HG02610 (cell line): ENCODE measurements at regions not wholly inside any gene's neighbourhood (a gene's known extent, or its start where the extent isn't known, plus 50 kb on each side); places are given as distances from the start of the nearest gene placed in this dataset.

ENCODE experiments used
- ATAC-seq: cut with Tn5 transposase; IDR thresholded peaks from one replicate; pipeline ENCODE4 v1.9.1; 2021; ENCODE audit warnings: mild to moderate bottlenecking, moderate library complexity; ENCODE audit not compliant: unreplicated experiment

DNA sequence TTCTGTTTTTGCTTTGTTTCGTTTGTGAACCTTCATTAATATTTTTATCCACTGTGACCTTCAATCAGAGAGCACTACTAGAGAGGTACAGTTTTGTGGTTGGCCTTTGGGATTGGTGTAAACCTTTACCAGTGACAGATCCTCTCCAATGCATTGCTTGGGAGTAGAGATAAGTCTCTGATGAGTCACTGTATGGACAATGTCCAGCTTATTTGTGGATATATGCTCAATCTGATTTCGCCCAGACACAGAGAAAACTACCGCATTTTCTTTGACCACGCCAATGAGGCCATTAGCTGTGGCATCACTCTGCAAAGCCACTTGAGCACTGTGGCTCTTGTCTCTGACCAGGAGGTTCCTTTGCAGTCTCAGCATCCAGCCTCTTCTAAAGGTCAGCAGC, 964.7 kb downstream of the TUSC7 start:
- no peak for ATAC-seq

GRCh38 chr3:117681619-117682018, 972.0 kb downstream of the TUSC7 start:
- no peak for ATAC-seq

DNA sequence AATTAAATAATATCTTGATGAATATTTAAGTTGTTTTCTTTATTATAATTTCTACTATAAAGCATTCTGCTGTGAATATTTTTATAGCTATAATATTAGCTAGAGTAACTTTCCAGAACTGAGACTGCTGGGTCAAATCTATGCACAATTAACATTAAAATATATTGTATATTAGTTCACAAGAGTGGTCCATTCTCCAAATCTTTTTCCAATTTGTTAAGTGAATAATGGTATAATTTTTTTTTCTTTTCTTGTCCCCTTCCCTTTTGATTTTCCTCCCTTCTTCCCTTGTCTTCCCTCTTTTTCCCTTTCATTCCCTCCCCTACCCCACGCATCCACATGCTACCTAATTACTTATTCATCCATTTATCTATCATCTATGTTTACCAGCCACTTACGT, 977.5 kb downstream of the TUSC7 start:
- ATAC-seq = no peak

- no peak for ATAC-seq
Observed at GRCh38 chr3:117688583-117688982, 979.0 kb downstream of the TUSC7 start.

- no peak for ATAC-seq
Observed at GRCh38 chr3:117691526-117691925, 981.9 kb downstream of the TUSC7 start.

GRCh38 chr3:117692416-117692995, 982.9 kb downstream of the TUSC7 start:
- ATAC-seq = no peak

DNA sequence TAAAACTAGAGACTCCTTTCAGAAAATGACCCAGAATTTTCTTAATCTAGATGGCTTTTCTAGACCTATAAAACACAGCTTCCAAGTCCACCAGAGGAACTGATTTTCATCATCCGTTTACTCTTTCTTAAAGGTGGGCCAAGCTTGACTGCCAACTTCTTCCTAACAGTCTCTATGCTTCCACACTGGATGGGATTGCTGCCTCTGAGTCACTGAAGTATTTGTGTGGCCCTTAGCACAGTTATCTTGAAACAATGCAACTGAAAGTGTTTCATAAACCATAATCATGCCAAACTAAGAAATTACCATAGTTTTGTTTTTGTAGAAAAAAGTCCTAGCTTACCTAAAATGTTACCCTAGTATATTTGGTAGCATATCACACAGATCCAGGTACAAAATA, 985.7 kb downstream of the TUSC7 start:
- no peak for ATAC-seq

DNA sequence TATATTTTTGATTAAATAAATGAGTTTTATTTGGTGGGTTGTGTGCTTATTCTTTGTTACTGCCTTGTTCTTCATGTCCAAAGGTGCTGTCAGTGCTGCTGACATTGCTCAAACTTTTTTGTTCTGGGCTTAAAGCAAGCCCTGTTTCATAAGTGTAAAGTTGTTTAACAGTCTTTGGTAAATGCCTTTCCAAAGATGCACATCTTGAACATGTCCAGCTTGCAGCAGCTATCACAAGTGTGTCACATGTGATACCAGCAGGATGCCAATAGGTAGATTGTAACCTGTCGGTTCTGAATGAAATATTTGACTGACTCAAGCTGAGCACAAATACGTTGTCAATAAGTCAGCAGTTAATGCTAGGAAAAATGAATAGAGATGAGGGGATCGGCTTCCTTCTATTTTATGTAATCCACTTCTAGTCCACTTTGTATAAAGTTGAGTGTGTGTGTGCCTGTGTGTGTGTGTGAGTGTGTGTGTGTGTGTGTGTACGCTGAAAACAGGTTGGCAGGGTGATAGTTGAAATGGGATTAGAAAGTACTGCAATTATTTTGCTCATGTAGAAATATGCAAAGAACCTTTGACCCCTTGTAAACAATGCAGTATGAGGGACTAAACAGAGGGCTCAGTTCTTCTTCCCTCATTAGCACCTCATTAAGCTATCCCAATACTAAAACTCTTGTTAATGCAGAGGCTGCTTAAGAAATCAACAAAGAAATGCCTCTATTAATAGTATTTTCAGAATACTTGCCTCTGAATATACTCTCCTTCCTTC, 986.5 kb downstream of the TUSC7 start:
- no peak for ATAC-seq

DNA sequence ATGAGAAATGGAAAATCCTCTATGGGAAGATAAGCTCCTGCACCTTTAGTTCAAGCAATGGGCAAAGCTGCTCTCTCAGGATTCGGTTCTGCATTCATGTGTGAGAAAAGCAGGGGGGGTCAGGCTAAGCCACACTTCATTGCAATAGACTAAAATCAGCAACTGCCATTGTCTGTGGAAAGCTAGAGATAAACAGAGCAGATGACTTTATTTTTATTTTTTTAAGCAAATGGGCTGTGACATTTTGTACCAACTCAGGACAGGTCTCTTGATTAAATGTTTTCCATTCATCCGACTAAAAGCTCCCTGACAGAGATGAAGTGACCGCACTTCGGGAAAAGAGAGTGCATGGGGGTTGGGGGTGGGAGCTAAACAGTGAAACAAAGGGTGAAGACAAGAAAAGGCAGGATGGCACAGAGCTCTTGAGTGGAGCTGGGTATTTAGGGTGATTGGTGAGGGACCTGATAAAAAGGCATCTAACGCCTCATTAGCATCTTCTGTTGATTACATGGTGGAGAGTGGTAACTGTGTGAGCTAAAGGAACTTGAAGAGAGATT, 987.4 kb downstream of the TUSC7 start:
- ATAC-seq = no peak

DNA sequence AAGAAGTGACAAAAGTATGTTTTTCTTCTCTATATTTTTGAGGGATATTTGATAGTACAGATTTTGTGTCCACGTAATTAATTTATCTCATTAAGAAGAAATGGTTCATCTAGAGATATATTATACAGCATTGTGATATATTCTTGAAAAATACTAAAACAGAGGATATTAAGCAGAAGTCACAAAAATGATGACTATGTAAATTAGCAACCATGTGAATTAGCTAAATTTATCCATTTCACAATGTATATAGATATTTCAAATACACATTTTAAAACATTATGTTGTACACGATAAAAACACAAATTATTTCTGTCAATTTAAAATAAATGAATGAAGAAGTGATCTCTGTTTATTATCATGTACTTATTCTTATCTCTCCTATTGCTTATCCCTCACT, 989.5 kb downstream of the TUSC7 start:
- ATAC-seq = no peak

DNA sequence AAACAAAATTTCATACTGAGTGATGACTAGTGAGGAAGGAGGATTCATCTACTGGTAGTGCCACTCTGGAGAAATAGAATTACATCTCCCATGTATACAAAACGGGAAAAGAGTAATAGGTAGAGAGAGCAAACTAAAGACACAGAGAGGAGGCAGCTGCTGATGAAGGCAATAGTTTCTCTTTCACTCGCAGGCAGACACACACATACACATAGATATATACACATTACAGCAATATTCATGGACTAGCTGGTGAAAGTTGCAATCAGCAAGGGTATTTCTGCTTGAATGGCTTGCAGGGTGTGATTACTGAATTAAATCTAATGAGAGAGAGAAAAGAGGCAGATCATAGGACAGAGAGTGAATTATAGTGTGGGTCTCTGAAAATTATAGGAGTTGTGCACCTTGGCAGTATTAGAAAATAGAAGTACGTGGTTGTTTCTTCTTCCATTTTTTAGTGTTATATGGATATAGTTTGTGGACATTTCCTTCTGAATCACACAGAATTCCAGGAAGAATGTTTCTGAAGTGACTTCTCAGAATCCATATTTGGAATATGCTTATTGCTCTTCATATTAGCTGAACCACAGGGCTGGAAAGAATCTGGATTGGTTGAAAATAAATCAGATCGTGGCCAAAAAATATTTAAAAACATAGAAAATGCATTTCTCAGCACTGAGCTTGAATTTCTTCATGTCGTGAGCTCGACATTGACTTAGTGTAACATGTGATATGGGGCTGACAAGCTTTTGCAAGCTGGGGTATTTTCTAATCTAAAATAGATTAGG, 991.2 kb downstream of the TUSC7 start:
- no peak for ATAC-seq

DNA sequence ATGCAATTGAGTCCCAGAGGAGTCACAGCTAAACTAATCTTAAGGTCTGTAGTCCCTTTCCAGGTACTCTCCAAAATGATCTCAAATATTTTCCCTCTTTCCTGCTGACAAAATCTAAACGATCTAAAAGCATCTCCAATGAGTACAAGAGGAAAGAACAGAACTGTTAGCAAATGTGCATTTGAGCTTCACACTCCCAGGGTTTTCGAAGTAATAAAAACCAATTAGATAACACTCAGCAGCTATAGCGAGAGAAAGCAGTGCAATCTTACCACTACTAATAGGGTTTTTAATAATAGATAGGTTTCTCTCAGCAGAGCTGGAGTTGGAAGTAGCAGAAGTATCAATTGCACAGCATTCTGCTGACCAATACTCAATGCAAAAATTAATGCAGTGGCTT, 995.4 kb downstream of the TUSC7 start:
- no peak for ATAC-seq

- no peak for ATAC-seq
Observed at GRCh38 chr3:117706037-117706436, 996.5 kb downstream of the TUSC7 start.

GRCh38 chr3:117706756-117707155, 997.2 kb downstream of the TUSC7 start:
- no peak for ATAC-seq

DNA sequence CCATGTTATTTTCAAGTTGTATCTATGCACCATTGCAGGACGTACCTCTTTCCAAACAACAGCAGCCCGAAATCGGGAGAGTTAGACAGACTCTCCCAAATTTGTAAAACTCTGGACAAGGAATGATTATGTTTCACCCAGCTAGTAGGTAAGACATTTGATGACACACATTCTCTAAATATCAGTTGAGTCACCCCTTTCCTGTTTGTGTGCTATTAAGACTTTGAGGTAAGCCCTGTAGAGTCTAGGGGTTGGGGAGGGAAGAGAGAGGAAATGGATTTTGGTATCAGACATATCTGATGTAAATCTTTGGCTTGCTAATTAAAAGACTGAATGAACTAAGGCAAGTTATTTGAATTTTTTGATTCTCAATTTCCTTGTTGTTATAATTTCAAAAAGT, 999.0 kb downstream of the TUSC7 start:
- no peak for ATAC-seq

GRCh38 chr3:117709108-117709507, 999.5 kb downstream of the TUSC7 start:
- no peak for ATAC-seq

DNA sequence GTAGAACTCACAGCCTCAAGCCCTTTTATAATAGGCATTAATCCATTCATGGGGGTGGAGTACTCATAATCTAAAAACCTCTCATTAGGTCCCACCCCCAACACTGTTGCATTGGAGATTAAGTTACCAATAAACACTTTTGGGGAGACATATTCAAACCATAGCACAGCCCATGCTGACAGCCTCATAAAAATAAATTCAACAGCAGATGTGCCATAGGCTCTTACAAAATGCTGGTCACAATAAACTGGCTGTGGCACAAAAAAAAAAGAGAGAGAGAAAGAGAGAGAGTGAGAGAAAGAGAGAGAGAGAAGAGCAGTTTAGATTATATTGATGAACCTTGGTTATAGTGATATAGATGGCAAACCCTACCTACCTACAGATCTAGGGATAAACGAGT, 1000.9 kb downstream of the TUSC7 start:
- no peak for ATAC-seq

GRCh38 chr3:117719316-117719926, 1009.8 kb downstream of the TUSC7 start:
- ATAC-seq = peak; percentile 64

DNA sequence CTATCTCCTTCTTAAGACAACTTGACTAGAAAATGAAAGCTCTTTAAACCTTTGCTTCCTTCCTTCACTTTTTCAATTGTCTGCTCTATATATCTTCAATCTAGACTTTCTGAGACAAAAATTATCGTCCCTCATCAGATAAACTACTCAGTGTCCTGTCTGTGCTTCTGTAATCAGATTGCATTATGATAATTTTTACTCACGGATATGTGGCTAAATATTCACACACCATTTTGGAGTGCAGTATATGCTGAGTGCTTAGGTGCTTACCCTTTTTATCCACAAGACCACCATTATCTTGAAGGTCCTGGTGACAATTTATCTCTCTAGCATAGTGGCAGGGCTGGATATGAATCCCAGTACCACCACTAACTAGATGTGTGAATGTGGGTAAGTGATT, 1012.3 kb downstream of the TUSC7 start:
- ATAC-seq = no peak

DNA sequence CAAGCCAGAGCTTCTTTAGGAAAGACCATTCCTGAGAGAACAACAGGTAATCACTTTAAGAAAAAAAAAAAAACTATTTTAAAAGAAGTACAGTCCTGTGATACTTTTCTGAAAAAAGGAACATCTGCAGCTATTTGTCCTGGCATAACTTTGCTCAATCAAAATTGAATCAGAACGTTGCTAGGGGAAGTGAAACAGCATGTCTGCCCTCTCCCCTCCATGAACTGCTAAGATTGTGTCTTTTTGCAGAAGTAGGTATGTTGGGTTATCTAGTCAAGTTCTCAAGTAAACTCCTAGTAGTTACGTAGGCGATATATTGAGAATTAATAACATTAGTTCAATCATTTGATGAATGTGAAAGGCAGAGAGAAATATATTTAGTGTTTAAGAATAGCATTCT, 1013.3 kb downstream of the TUSC7 start:
- ATAC-seq = no peak

DNA sequence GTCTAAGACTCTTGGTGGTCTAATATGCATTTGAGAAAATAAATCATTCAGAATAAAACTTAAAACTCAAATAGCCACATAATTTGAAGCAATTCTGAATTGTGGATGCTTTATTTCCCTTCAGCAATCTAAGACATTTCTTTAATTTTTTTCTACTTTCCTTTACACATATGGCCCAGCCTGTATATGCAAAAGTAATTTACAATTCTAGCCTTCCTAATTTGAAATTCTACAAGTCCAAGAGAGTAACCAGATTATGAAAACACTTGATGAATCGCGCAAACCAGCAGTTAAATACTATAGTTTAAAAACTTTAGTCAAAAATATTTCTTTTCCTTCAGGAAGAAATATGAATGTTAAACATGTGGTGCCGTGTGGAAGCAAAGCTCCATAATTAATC, 1014.2 kb downstream of the TUSC7 start:
- ATAC-seq = no peak
